HCT116 (cell line): ENCODE measurements at regions not wholly inside any gene's neighbourhood (a gene's known extent, or its start where the extent isn't known, plus 50 kb on each side); places are given as distances from the start of the nearest gene placed in this dataset.
A peak's percentile ranks its signal among the peaks of the same experiment; 100 is the strongest.

Experiments
- ATAC-seq: fragments of 200-7000 bp; cut with Tn5 transposase; 2 replicates; pipeline ENCODE4 v1.9.1; 2020; ENCODE audit warnings: mild to moderate bottlenecking, moderate library complexity
- BruUV-seq: library from RNA; stranded (reverse); fragments of 400-500 nt; replicated peaks from 2 replicates; lab custom pipeline; 2021; lab: Mats Ljungman, UMichigan
- CTCF ChIA-PET: fragments of 300-600 bp; sonication (Branson Sonifier 250); formaldehyde crosslinking; loops from one replicate; lab custom pipeline; 2021; ENCODE audit warnings: antibody characterized with exemption; lab: Charles Lee
- POLR2A ChIA-PET: fragments of 300-600, 350-600 bp; sonication (Branson Sonifier 250); formaldehyde crosslinking; loops from one replicate; lab custom pipeline; 2021; ENCODE audit warnings: antibody characterized with exemption; lab: Charles Lee
- RAD21 ChIA-PET, 2 experiments: fragments of 300-600 bp; sonication (Branson Sonifier 250); formaldehyde crosslinking; loops; one replicate each; lab custom pipeline; 2023; ENCODE audit warnings: low total read pairs in 2 of 2; ENCODE audit not compliant: uncharacterized antibody in 2 of 2, unreplicated experiment in 2 of 2, low non-redundant PET in 1 of 2; lab: Charles Lee
- DNase-seq: peaks from one replicate; pipeline ENCODE4 v3.0.0-alpha.2; 2010; ENCODE audit warnings: low read depth, low spot score
- H2AFZ ChIP-seq: fragments of 200-600 bp; shearing (Covaris generic), sonication (generic); 2 replicates; pipeline ENCODE4 v1.6.1; 2017; ENCODE audit warnings: low read depth, mixed run types, mixed read lengths, antibody characterized with exemption, low read length; ENCODE audit not compliant: poor library complexity, severe bottlenecking
- H3K27ac ChIP-seq: 2 replicates; pipeline ENCODE4 v1.5.1; 2012; ENCODE audit warnings: low read depth, low read length
- H3K27me3 ChIP-seq: fragments of 200-600 bp; sonication (generic); 2 replicates; pipeline ENCODE4 v1.6.1; 2016; ENCODE audit warnings: mixed run types, low read length, mixed read lengths; ENCODE audit not compliant: insufficient read depth
- H3K36me3 ChIP-seq, 2 experiments: fragments of 200-500 bp in 1 of 2; fragments of 200-600 bp in 1 of 2; sonication (Bioruptor generic) in 1 of 2; sonication (generic) in 1 of 2; 2 replicates each; pipeline versions ENCODE4 v1.5.1 to v1.6.1; 2014 to 2016; ENCODE audit warnings: low read length in 2 of 2, inconsistent platforms in 1 of 2, mixed read lengths in 1 of 2, mixed run types in 1 of 2; ENCODE audit not compliant: insufficient read depth in 2 of 2, control insufficient read depth in 1 of 2
- H3K4me1 ChIP-seq, 2 experiments: fragments of 200-600 bp in 1 of 2; sonication (generic) in 1 of 2; 2 replicates each; pipeline versions ENCODE4 v1.5.1 to v1.6.1; 2012 to 2017; ENCODE audit warnings: low read length in 2 of 2, inconsistent platforms in 1 of 2, mild to moderate bottlenecking in 1 of 2, mixed read lengths in 1 of 2, mixed run types in 1 of 2, moderate library complexity in 1 of 2; ENCODE audit not compliant: insufficient read depth in 2 of 2, control insufficient read depth in 1 of 2
- H3K4me2 ChIP-seq: fragments of 200-600 bp; sonication (generic); 2 replicates; pipeline ENCODE4 v1.6.1; 2017; ENCODE audit warnings: mixed run types, low read length, mixed read lengths
- H3K4me3 ChIP-seq, 2 experiments: fragments of 200-600 bp in 1 of 2; sonication (generic) in 1 of 2; replicated peaks in 1 of 2; 2 replicates each; pipeline ENCODE4 v1.5.1; 2011 to 2016; ENCODE audit warnings: low read length in 2 of 2, control low read depth in 1 of 2, low read depth in 1 of 2, mild to moderate bottlenecking in 1 of 2, mixed read lengths in 1 of 2, mixed run types in 1 of 2
- H3K79me2 ChIP-seq: fragments of 200-600 bp; sonication (generic); 2 replicates; pipeline ENCODE4 v1.6.1; 2017; ENCODE audit warnings: mild to moderate bottlenecking, mixed run types, low read length, moderate library complexity, mixed read lengths; ENCODE audit not compliant: insufficient read depth
- H3K9ac ChIP-seq: fragments of 200-600 bp; sonication (generic); 2 replicates; pipeline ENCODE4 v1.6.1; 2016; ENCODE audit warnings: low read length, mixed read lengths
- H3K9me2 ChIP-seq: fragments of 200-600 bp; sonication (generic), shearing (Covaris generic); 2 replicates; pipeline ENCODE4 v1.6.1; 2017; ENCODE audit warnings: mixed run types, mild to moderate bottlenecking, moderate library complexity; ENCODE audit not compliant: insufficient read depth
- H3K9me3 ChIP-seq, 2 experiments: fragments of 200-500 bp in 1 of 2; fragments of 200-600 bp in 1 of 2; sonication (Bioruptor generic) in 1 of 2; sonication (generic) in 1 of 2; 2 replicates each; pipeline ENCODE4 v1.6.1; 2014 to 2017; ENCODE audit warnings: low read length in 2 of 2, mixed read lengths in 2 of 2, inconsistent platforms in 1 of 2, low read depth in 1 of 2, mild to moderate bottlenecking in 1 of 2, mixed run types in 1 of 2, moderate library complexity in 1 of 2; ENCODE audit not compliant: control insufficient read depth in 1 of 2, insufficient read depth in 1 of 2
- H4K20me1 ChIP-seq: fragments of 200-600 bp; sonication (generic), shearing (Covaris generic); 2 replicates; pipeline ENCODE4 v1.6.1; 2017; ENCODE audit warnings: mixed run types, mild to moderate bottlenecking, moderate library complexity; ENCODE audit not compliant: insufficient read depth
- EZH2phosphoT487 ChIP-seq: fragments of 200-600 bp; IDR thresholded peaks from 2 replicates; pipeline ENCODE4 v1.6.1; 2018; ENCODE audit warnings: antibody characterized with exemption, borderline replicate concordance
- JUND ChIP-seq: IDR thresholded peaks from 2 replicates; pipeline ENCODE4 v1.6.1; 2012
- MAX ChIP-seq: IDR thresholded peaks from 2 replicates; pipeline ENCODE4 v1.6.1; 2012
- POLR2A ChIP-seq: IDR thresholded peaks from 2 replicates; pipeline ENCODE4 v1.7.0; 2011; ENCODE audit warnings: borderline replicate concordance; ENCODE audit not compliant: insufficient read depth, insufficient read length; ENCODE audit errors: extremely low read depth
- SIN3A ChIP-seq: IDR thresholded peaks from 2 replicates; pipeline ENCODE4 v1.6.1; 2012; ENCODE audit warnings: low read depth
- TCF7L2 ChIP-seq: IDR thresholded peaks from 2 replicates; pipeline ENCODE4 v1.7.0; 2011; ENCODE audit warnings: borderline replicate concordance, inconsistent platforms; ENCODE audit not compliant: insufficient read depth, insufficient read length; ENCODE audit errors: extremely low read depth
- YY1 ChIP-seq: IDR thresholded peaks from 2 replicates; pipeline ENCODE4 v1.6.1; 2011; ENCODE audit warnings: low read length, low read depth, moderate library complexity, mild to moderate bottlenecking; ENCODE audit not compliant: insufficient replicate concordance; ENCODE audit errors: extremely low read depth
- ZNF274 ChIP-seq: fragments of 200-500 bp; sonication (Bioruptor generic); IDR thresholded peaks from 2 replicates; pipeline ENCODE4 v1.6.1; 2014; ENCODE audit warnings: mild to moderate bottlenecking, low read depth, low read length, inconsistent platforms
- intact Hi-C: fragments of 100-400 bp; cut with micrococcal nuclease; formaldehyde crosslinking; loops from 2 replicates; pipeline ENCODE4 v1.10.0; 2022

- ChIA-PET RAD21 (no interaction called here), POLR2A (interaction anchor here (1.2 to 5.0 kb wide), 6 partner anchors 12 to 977 kb away, joined by 4 to 46 read pairs (median 6); a partner anchor contains a TSS), CTCF (no interaction called here)
- no peak for TF ChIP-seq TCF7L2
- no peak for TF ChIP-seq YY1
- TF ChIP-seq SIN3A = no peak
- TF ChIP-seq POLR2A = no peak
- peak; percentile 24; the same call in 1 of the 2 replicates for TF ChIP-seq MAX
- TF ChIP-seq EZH2phosphoT487 = no peak
- no peak for TF ChIP-seq JUND
- peak overlapping the region; percentile 81; the same call in 1 of the 2 replicates for H3K4me2 ChIP-seq
- H3K79me2 ChIP-seq = peaks cover 15% of the 10 kb centered on the region
- peak overlapping the region; percentile 84; the same call in 1 of the 2 replicates for H3K27ac ChIP-seq
- H3K4me1 ChIP-seq = peaks cover 14 to 29% of the 10 kb centered on the region in 2 experiments
- H4K20me1 ChIP-seq = no peaks in the 10 kb centered on the region
- H3K9me2 ChIP-seq = no peaks in the 10 kb centered on the region
- DNase-seq = no peak
- intact Hi-C loops = loop anchor here (5.0 to 10.0 kb wide), 2 partner anchors 157 to 365 kb away; partner anchors contain the start of gene HMGN4
- H3K36me3 ChIP-seq = no peaks in the 10 kb centered on the region
- ATAC-seq = no peak
- no TSS peak for BruUV-seq
- no peak overlapping the region for H2AFZ ChIP-seq
- H3K4me3 ChIP-seq = no peak overlapping the region
- no peak overlapping the region for H3K9ac ChIP-seq
- no peaks in the 10 kb centered on the region for H3K27me3 ChIP-seq
- no peaks in the 10 kb centered on the region for H3K9me3 ChIP-seq
Observed at GRCh38 chr6:26170181-26170580, 83.0 kb downstream of the HFE start.

- RAD21 ChIA-PET = no interaction called here
- Histone ChIP-seq H3K4me3 (peak overlapping the region; percentile 71 to 92), H3K9me3 (no peaks in the 10 kb centered on the region), H3K4me2 (peak overlapping the region; percentile 81), H3K79me2 (peaks cover 15% of the 10 kb centered on the region), H3K9ac (peak overlapping the region; percentile 94), H3K4me1 (peaks cover 14 to 34% of the 10 kb centered on the region in 2 experiments), H3K36me3 (no peaks in the 10 kb centered on the region), H3K9me2 (no peaks in the 10 kb centered on the region), H3K27ac (peak overlapping the region; percentile 84), H3K27me3 (no peaks in the 10 kb centered on the region), H2AFZ (no peak overlapping the region), H4K20me1 (no peaks in the 10 kb centered on the region)
- CTCF ChIA-PET = no interaction called here
- TF ChIP-seq ZNF274 (no peak), TCF7L2 (no peak), MAX (no peak)
- DNase-seq (no peak), ATAC-seq (no peak)
- intact Hi-C loops = loop anchor here (5.0 to 10.0 kb wide), 2 partner anchors 156 to 364 kb away; partner anchors contain the start of gene HMGN4
- TSS peak; percentile 89 for BruUV-seq
- POLR2A ChIA-PET = interaction anchor here (1.1 to 5.0 kb wide), 6 partner anchors 13 to 976 kb away, joined by 3 to 46 read pairs (median 5); a partner anchor contains a TSS
Observed at GRCh38 chr6:26170951-26171841, 84.0 kb downstream of the HFE start.
